ENCODE measurements at regions not wholly inside any gene's neighbourhood (a gene's known extent, or its start where the extent isn't known, plus 50 kb on each side); places are given as distances from the start of the nearest gene placed in this dataset.
"Not testable (repeated sequence)": the region's sequence is repeated elsewhere in the genome, so short reads cannot be mapped to it uniquely, and the experiment has no call there.

- H3K79me2 ChIP-seq (ENCODE audit: insufficient read depth, low read length): no peaks in the 10 kb centered on the region
- H3K4me1 ChIP-seq (ENCODE audit: insufficient read depth, low read length, severe bottlenecking): no peaks in the 10 kb centered on the region
- H3K27me3 ChIP-seq (ENCODE audit: insufficient read depth, low read length): no peaks in the 10 kb centered on the region
- H4K20me1 ChIP-seq (ENCODE audit: insufficient read depth, low read length): no peaks in the 10 kb centered on the region
- no peak overlapping the region for H2AFZ ChIP-seq (ENCODE audit: low read length)
- no peaks in the 10 kb centered on the region for H3K9me3 ChIP-seq (ENCODE audit: low read length)
- H3K9me2 ChIP-seq (ENCODE audit: low read depth, low read length): no peaks in the 10 kb centered on the region
- H3K9ac ChIP-seq (ENCODE audit: low read length): no peak overlapping the region
- H3F3A ChIP-seq (ENCODE audit: insufficient read depth, low read length): no peaks in the 10 kb centered on the region
- H3K4me2 ChIP-seq (ENCODE audit: low read length): no peak overlapping the region
- no peaks in the 10 kb centered on the region for H3K36me3 ChIP-seq (ENCODE audit: insufficient read depth, low read length)
- TF ChIP-seq EZH2 (IDR thresholded peaks at IDR 0.05; ENCODE audit: borderline replicate concordance, low read length) (no peak), CTCF (IDR thresholded peaks at IDR 0.05; ENCODE audit: low read length) (no peak)
- H3K4me3 ChIP-seq (ENCODE audit: low read depth, low read length, poor library complexity, severe bottlenecking): no peak overlapping the region
- no peak overlapping the region for H3K27ac ChIP-seq (ENCODE audit: low read depth, low read length, poor library complexity, severe bottlenecking)
Measured at GRCh38 chr2:189350540-189351209, 90.6 kb upstream of the WDR75 start.

DNA sequence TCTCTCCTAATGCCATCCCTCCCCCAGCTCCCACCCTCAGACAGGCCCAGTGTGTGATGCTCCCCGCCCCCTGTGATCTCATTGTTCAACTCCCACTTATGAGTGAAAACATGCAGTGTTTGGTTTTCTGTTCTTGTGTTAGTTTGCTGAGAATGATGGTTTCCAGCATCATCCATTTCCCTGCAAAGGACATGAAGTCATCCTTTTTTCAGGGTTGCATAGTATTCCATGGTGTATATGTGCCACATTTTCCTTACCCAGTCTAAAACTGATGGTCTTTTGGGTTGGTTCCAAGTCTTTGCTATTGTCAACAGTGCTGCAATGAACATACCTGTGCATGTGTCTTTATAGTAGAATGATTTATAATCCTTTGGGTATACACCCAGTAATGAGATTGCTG, 89.3 kb upstream of the WDR75 start:
- H3K79me2 ChIP-seq (ENCODE audit: insufficient read depth, low read length); H3K27ac ChIP-seq (ENCODE audit: low read depth, low read length, poor library complexity, severe bottlenecking); H3K36me3 ChIP-seq (ENCODE audit: insufficient read depth, low read length); H3K9me3 ChIP-seq (ENCODE audit: low read length); H3K4me1 ChIP-seq (ENCODE audit: insufficient read depth, low read length, severe bottlenecking); H3K9ac ChIP-seq (ENCODE audit: low read length); H3F3A ChIP-seq (ENCODE audit: insufficient read depth, low read length); H3K9me2 ChIP-seq (ENCODE audit: low read depth, low read length); H3K27me3 ChIP-seq (ENCODE audit: insufficient read depth, low read length); H3K4me2 ChIP-seq (ENCODE audit: low read length); H4K20me1 ChIP-seq (ENCODE audit: insufficient read depth, low read length); H2AFZ ChIP-seq (ENCODE audit: low read length); H3K4me3 ChIP-seq (ENCODE audit: low read depth, low read length, poor library complexity, severe bottlenecking): not testable (repeated sequence)

- not testable (repeated sequence) for H3K9me2 ChIP-seq (ENCODE audit: low read depth, low read length); H3K4me2 ChIP-seq (ENCODE audit: low read length); H3F3A ChIP-seq (ENCODE audit: insufficient read depth, low read length); H3K27me3 ChIP-seq (ENCODE audit: insufficient read depth, low read length); H4K20me1 ChIP-seq (ENCODE audit: insufficient read depth, low read length); H3K36me3 ChIP-seq (ENCODE audit: insufficient read depth, low read length); H3K79me2 ChIP-seq (ENCODE audit: insufficient read depth, low read length); H2AFZ ChIP-seq (ENCODE audit: low read length); H3K27ac ChIP-seq (ENCODE audit: low read depth, low read length, poor library complexity, severe bottlenecking); H3K4me1 ChIP-seq (ENCODE audit: insufficient read depth, low read length, severe bottlenecking); H3K9ac ChIP-seq (ENCODE audit: low read length); H3K9me3 ChIP-seq (ENCODE audit: low read length); H3K4me3 ChIP-seq (ENCODE audit: low read depth, low read length, poor library complexity, severe bottlenecking)
Measured at GRCh38 chr2:189357375-189357774, 83.9 kb upstream of the WDR75 start.

DNA sequence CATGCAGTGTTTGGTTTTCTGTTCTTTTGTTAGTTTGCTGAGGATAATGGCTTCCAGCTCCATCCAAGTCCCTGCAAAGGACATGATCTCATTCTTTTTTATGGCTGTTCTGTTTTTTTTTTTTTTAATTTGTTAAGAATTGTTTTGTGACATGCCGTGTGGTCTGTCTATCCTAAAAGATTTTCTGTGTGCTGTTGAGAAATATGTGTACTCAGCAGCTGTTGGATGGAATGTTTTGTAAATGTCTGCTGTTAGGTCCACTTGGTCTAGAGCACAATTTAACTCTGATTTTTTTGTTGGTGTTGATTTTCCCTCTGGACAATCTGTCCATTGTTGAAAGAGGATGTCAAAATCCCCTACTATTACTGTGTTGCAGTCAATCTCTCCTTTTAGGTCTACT, 80.4 kb upstream of the WDR75 start:
- Histone ChIP-seq H3K4me3 (ENCODE audit: low read depth, low read length, poor library complexity, severe bottlenecking) (no peak overlapping the region), H2AFZ (ENCODE audit: low read length) (no peak overlapping the region), H3K27me3 (ENCODE audit: insufficient read depth, low read length) (no peaks in the 10 kb centered on the region), H3K79me2 (ENCODE audit: insufficient read depth, low read length) (no peaks in the 10 kb centered on the region), H3K9ac (ENCODE audit: low read length) (no peak overlapping the region), H3K9me2 (ENCODE audit: low read depth, low read length) (no peaks in the 10 kb centered on the region), H3K27ac (ENCODE audit: low read depth, low read length, poor library complexity, severe bottlenecking) (no peak overlapping the region), H3K9me3 (ENCODE audit: low read length) (no peaks in the 10 kb centered on the region), H3K4me2 (ENCODE audit: low read length) (no peak overlapping the region), H4K20me1 (ENCODE audit: insufficient read depth, low read length) (no peaks in the 10 kb centered on the region), H3K4me1 (ENCODE audit: insufficient read depth, low read length, severe bottlenecking) (no peaks in the 10 kb centered on the region), H3F3A (ENCODE audit: insufficient read depth, low read length) (no peaks in the 10 kb centered on the region), H3K36me3 (ENCODE audit: insufficient read depth, low read length) (no peaks in the 10 kb centered on the region)
- TF ChIP-seq EZH2 (IDR thresholded peaks at IDR 0.05; ENCODE audit: borderline replicate concordance, low read length): no peak
- no peak for TF ChIP-seq CTCF (IDR thresholded peaks at IDR 0.05; ENCODE audit: low read length)
